ENCODE measurements at regions not wholly inside any gene's neighbourhood (a gene's known extent, or its start where the extent isn't known, plus 50 kb on each side); places are given as distances from the start of the nearest gene placed in this dataset.

GRCh38 chr11:128227466-128227865 is 359.9 kb downstream of the ETS1 start (continued):
- no peak for TF ChIP-seq REST (IDR thresholded peaks at IDR 0.05; ENCODE audit: unreplicated experiment)
- TF ChIP-seq JUNB (IDR thresholded peaks at IDR 0.05; ENCODE audit: unreplicated experiment): no peak
- no peak for TF ChIP-seq STAT1 (IDR thresholded peaks at IDR 0.05; ENCODE audit: unreplicated experiment)
- TF ChIP-seq POLR2AphosphoS5 (IDR thresholded peaks at IDR 0.05; ENCODE audit: low read depth): no peak
- no peak for TF ChIP-seq ETS1 (IDR thresholded peaks at IDR 0.05)
- no peak for TF ChIP-seq EZH2phosphoT487 (IDR thresholded peaks at IDR 0.05; ENCODE audit: unreplicated experiment)
- no peak for TF ChIP-seq EZH2 (IDR thresholded peaks at IDR 0.05; ENCODE audit: low read depth, unreplicated experiment)
- no peak for TF ChIP-seq ZNF114 (CRISPR knock-in tag; IDR thresholded peaks at IDR 0.05)
- no peak for TF ChIP-seq NANOG (IDR thresholded peaks at IDR 0.05; ENCODE audit: borderline replicate concordance)
- no peak for TF ChIP-seq ZNF331 (CRISPR knock-in tag; IDR thresholded peaks at IDR 0.05; ENCODE audit: low read depth)
- TF ChIP-seq CREB1 (CRISPR knock-in tag; IDR thresholded peaks at IDR 0.05; ENCODE audit: low read depth): no peak

DNA sequence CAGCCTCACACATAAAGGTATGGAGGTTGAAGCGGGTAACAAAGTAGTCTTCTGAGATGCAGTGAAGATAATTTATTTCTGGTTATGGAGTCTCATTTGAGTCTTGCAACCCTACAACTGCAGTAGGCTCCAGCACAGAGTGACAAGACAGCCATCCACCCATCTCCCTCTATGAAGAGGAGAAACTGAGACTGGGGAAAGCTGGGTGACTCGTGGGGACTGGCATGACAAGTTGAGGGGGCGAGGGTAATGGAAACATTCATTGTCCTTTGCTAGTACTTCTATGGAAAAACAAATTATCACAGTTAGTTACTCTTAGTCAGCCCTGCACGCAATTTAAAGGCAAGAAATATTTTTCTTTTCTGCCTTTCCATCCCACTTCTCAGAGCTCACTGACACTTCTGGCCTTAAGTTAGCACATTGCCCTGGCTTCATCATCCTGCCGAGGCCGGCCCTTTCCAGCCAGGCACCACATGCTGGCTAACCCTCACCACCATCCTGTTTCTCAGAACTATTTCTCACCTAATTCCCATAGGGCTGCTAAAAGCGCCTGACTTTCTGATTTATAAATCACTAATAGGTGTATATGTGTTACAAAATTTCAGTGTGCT is 361.1 kb downstream of the ETS1 start:
- H4K20me1 ChIP-seq (replicated peaks; ENCODE audit: insufficient read depth): no peaks in the 10 kb centered on the region
- Mint-ChIP-seq H3K4me1 (no peaks in the 10 kb centered on the region), H3K27ac (no peak overlapping the region), H3K36me3 (ENCODE audit: low read depth) (no peaks in the 10 kb centered on the region), H3K9me3 (no peaks in the 10 kb centered on the region; the same call in 2 of the 3 replicates), H3K4me3 (no peak overlapping the region), H3K27me3 (ENCODE audit: insufficient read depth, low read depth, poor library complexity) (no peaks in the 10 kb centered on the region)
- peak overlapping the region; percentile 56; the same call in 1 of the 2 replicates for H2AFZ ChIP-seq
- H3K79me2 ChIP-seq (replicated peaks; ENCODE audit: insufficient read depth): no peaks in the 10 kb centered on the region
- H3K27ac ChIP-seq (ENCODE audit: low read depth): no peak overlapping the region
- no peaks in the 10 kb centered on the region for H3K9me2 ChIP-seq (ENCODE audit: insufficient read depth)
- no peaks in the 10 kb centered on the region for H3K36me3 ChIP-seq (ENCODE audit: insufficient read depth)
- DNase-seq (ENCODE audit: low spot score): no peak
- H3K4me1 ChIP-seq (ENCODE audit: insufficient read depth): peaks cover 5% of the 10 kb centered on the region; the same call in 1 of the 2 replicates
- H3F3A ChIP-seq (replicated peaks; ENCODE audit: low read depth): no peaks in the 10 kb centered on the region
- ATAC-seq: no peak
- no peak overlapping the region for H3K4me3 ChIP-seq
- no peaks in the 10 kb centered on the region for H3K27me3 ChIP-seq (ENCODE audit: insufficient read depth)
- no peak overlapping the region for H3K4me2 ChIP-seq
- TF ChIP-seq JUNB (IDR thresholded peaks at IDR 0.05; ENCODE audit: unreplicated experiment) (no peak), ETS1 (IDR thresholded peaks at IDR 0.05) (no peak), EZH2 (IDR thresholded peaks at IDR 0.05; ENCODE audit: low read depth, unreplicated experiment) (no peak), POLR2AphosphoS5 (IDR thresholded peaks at IDR 0.05; ENCODE audit: low read depth) (no peak)
- TF ChIP-seq, protein P1, sequence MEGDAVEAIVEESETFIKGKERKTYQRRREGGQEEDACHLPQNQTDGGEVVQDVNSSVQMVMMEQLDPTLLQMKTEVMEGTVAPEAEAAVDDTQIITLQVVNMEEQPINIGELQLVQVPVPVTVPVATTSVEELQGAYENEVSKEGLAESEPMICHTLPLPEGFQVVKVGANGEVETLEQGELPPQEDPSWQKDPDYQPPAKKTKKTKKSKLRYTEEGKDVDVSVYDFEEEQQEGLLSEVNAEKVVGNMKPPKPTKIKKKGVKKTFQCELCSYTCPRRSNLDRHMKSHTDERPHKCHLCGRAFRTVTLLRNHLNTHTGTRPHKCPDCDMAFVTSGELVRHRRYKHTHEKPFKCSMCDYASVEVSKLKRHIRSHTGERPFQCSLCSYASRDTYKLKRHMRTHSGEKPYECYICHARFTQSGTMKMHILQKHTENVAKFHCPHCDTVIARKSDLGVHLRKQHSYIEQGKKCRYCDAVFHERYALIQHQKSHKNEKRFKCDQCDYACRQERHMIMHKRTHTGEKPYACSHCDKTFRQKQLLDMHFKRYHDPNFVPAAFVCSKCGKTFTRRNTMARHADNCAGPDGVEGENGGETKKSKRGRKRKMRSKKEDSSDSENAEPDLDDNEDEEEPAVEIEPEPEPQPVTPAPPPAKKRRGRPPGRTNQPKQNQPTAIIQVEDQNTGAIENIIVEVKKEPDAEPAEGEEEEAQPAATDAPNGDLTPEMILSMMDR (conservative IDR thresholded peaks at IDR 0.05; ENCODE audit: low read depth in 2 of 2): no peak

Data from GM23338 (cell line).